ENCODE measurements at regions not wholly inside any gene's neighbourhood (a gene's known extent, or its start where the extent isn't known, plus 50 kb on each side); places are given as distances from the start of the nearest gene placed in this dataset.

DNA sequence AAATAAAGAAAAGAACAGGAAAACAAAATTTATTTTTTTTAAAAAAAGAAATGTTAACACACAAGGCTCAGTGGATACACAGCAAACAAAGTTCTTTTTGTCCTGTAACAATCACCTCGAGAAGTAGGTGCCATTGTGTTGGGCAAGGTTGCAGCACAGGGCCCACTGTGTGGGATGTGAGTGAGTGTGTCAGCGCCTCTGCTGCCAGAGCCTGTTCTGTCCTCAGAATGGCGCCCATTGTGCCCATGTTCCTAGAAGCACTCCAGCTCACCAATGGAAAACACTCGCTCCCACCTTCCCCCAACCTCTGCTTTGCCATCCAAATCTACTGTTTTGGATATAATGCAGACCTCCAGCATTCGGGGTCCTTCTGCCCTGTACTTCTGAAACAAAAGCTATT is 84.9 kb upstream of the CLDN18 start:
- H3K4me3 ChIP-seq (ENCODE audit: extremely low read depth in 1 of 4, insufficient read depth in 2 of 4, low read depth in 3 of 4, low read length in 4 of 4) = no peak overlapping the region
- FAIRE-seq = no peak

More for the DNA sequence above, 84.9 kb upstream of the CLDN18 start:
- Histone ChIP-seq H3K23me2 (ENCODE audit: low read depth, low read length) (no peaks in the 10 kb centered on the region), H2BK120ac (replicated peaks; ENCODE audit: low read depth, low read length) (no peak overlapping the region), H3K79me2 (ENCODE audit: control insufficient read depth in 1 of 2, insufficient read depth in 2 of 2, low read length in 2 of 2) (no peaks in the 10 kb centered on the region), H2AFZ (ENCODE audit: low read length) (no peak overlapping the region), H3K9me3 (ENCODE audit: insufficient read depth in 2 of 2, low read depth in 1 of 2, low read length in 1 of 2) (no peaks in the 10 kb centered on the region), H3K36me3 (ENCODE audit: control insufficient read depth in 2 of 4, insufficient read depth in 4 of 4, low read length in 3 of 4) (no peaks in the 10 kb centered on the region), H3K4me2 (ENCODE audit: insufficient read depth in 1 of 2, low read depth in 2 of 2, low read length in 2 of 2) (no peak overlapping the region), H2BK12ac (ENCODE audit: low read depth, low read length) (no peak overlapping the region; the same call in 1 of the 2 replicates), H2BK15ac (ENCODE audit: low read length) (no peak overlapping the region), H3K14ac (ENCODE audit: insufficient read length) (no peak overlapping the region), H4K20me1 (replicated peaks in 1 of 2; ENCODE audit: control insufficient read depth in 1 of 2, insufficient read depth in 2 of 2, low read length in 2 of 2) (no peaks in the 10 kb centered on the region), H3K4me1 (replicated peaks in 1 of 4; ENCODE audit: control insufficient read depth in 3 of 4, insufficient read depth in 4 of 4, low read length in 3 of 4) (no peaks in the 10 kb centered on the region), H3K23ac (ENCODE audit: insufficient read length) (no peak overlapping the region), H2BK5ac (ENCODE audit: low read depth, low read length) (no peak overlapping the region), H3K79me1 (ENCODE audit: low read depth, low read length) (no peaks in the 10 kb centered on the region), H2BK20ac (ENCODE audit: low read length) (no peak overlapping the region), H3K56ac (replicated peaks; ENCODE audit: insufficient read length, low read depth, low read length) (no peak overlapping the region), H4K8ac (ENCODE audit: extremely low read depth, insufficient read depth, low read length) (no peak overlapping the region), H4K91ac (replicated peaks; ENCODE audit: insufficient read length, low read length) (no peak overlapping the region), H3K18ac (ENCODE audit: extremely low read depth, low read length) (no peak overlapping the region), H3K27ac (ENCODE audit: low read depth, low read length) (no peak overlapping the region), H4K5ac (ENCODE audit: insufficient read length, low read depth, low read length) (no peak overlapping the region), H3K27me3 (replicated peaks in 1 of 4; ENCODE audit: control insufficient read depth in 3 of 4, extremely low read depth in 1 of 4, insufficient read depth in 3 of 4, low read length in 3 of 4) (no peaks in the 10 kb centered on the region), H3K4ac (replicated peaks; ENCODE audit: insufficient read length, low read depth, low read length) (no peak overlapping the region), H3K9ac (replicated peaks in 1 of 4; ENCODE audit: extremely low read depth in 1 of 4, low read depth in 3 of 4, low read length in 3 of 4) (no peak overlapping the region), H2AK5ac (ENCODE audit: low read depth, low read length) (no peak overlapping the region)
- 86% methylated on average over 5 of the region's 5 CpGs; no CpG with 5 or more reads in 1 of the 2 experiments for WGBS, 2 experiments (ENCODE audit: extremely low coverage in 1 of 2, insufficient coverage in 1 of 2, insufficient read length in 1 of 2, insufficient replicate concordance in 2 of 2, low coverage in 1 of 2, low lambda C conversion rate in 2 of 2, missing lambda C conversion rate in 1 of 2)
- no peak for DNase-seq (ENCODE audit: low read depth in 1 of 2, low spot score in 2 of 2)
- ChIA-PET POLR2A (ENCODE audit: partially characterized antibody) (no interaction called here), CTCF (ENCODE audit: partially characterized antibody) (interaction anchor here (0.9 to 1.1 kb wide), 2 partner anchors 21 to 820 kb away, joined by 3 read pairs; no protein-coding TSS in a partner anchor)
- TF ChIP-seq NANOG (IDR thresholded peaks at IDR 0.05; ENCODE audit: insufficient read depth, low read depth, low read length, poor library complexity, severe bottlenecking) (no peak), MAFK (IDR thresholded peaks at IDR 0.05; ENCODE audit: low read depth, low read length) (no peak), SP4 (IDR thresholded peaks at IDR 0.05; ENCODE audit: low read length) (no peak), SP1 (IDR thresholded peaks at IDR 0.05; ENCODE audit: low read depth, low read length) (no peak), CTBP2 (IDR thresholded peaks at IDR 0.05; ENCODE audit: borderline replicate concordance, insufficient read depth, insufficient read length, low read length) (no peak), RBBP5 (IDR thresholded peaks at IDR 0.05; ENCODE audit: borderline replicate concordance, low read depth, low read length) (no peak), RAD21 (IDR thresholded peaks at IDR 0.05 in 1 of 2, conservative IDR thresholded peaks at IDR 0.05 in 1 of 2; ENCODE audit: low read depth in 2 of 2, low read length in 2 of 2) (no peak), NRF1 (IDR thresholded peaks at IDR 0.05; ENCODE audit: low read depth, low read length) (no peak), EZH2 (IDR thresholded peaks at IDR 0.05; ENCODE audit: low read depth, low read length, severe bottlenecking) (no peak)
- TF ChIP-seq, protein P1, sequence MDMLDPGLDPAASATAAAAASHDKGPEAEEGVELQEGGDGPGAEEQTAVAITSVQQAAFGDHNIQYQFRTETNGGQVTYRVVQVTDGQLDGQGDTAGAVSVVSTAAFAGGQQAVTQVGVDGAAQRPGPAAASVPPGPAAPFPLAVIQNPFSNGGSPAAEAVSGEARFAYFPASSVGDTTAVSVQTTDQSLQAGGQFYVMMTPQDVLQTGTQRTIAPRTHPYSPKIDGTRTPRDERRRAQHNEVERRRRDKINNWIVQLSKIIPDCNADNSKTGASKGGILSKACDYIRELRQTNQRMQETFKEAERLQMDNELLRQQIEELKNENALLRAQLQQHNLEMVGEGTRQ (IDR thresholded peaks at IDR 0.05; ENCODE audit: low read length) = no peak

Data from H1 (cell line).